ENCODE measurements at regions not wholly inside any gene's neighbourhood (a gene's known extent, or its start where the extent isn't known, plus 50 kb on each side); places are given as distances from the start of the nearest gene placed in this dataset.

GRCh38 chr10:88038268-88038667 is 174.8 kb downstream of the PTEN start:
- TF ChIP-seq CTCF (IDR thresholded peaks at IDR 0.05) = no peak
- TF ChIP-seq POLR2AphosphoS5 (IDR thresholded peaks at IDR 0.05) = no peak
- no peak for TF ChIP-seq POLR2A (IDR thresholded peaks at IDR 0.05)
- no peak for TF ChIP-seq EP300 (IDR thresholded peaks at IDR 0.05; ENCODE audit: low read depth)

All from transverse colon (tissue), 4 donors.